Globus pallidus (tissue), 1 donor: ENCODE measurements at regions not wholly inside any gene's neighbourhood (a gene's known extent, or its start where the extent isn't known, plus 50 kb on each side); places are given as distances from the start of the nearest gene placed in this dataset.

Experiments used
- DNase-seq: peaks from one replicate; pipeline ENCODE4 v3.0.0-alpha.2; 2015; ENCODE audit warnings: low spot score

GRCh38 chr5:101932599-101932998 is 363.5 kb downstream of the SLCO4C1 start:
- DNase-seq: no peak

- no peak for DNase-seq
Observed at GRCh38 chr5:101929628-101930027, 366.5 kb downstream of the SLCO4C1 start.

- DNase-seq: no peak
Observed at GRCh38 chr5:101917166-101917565, 378.9 kb downstream of the SLCO4C1 start.

- no peak for DNase-seq
Observed at GRCh38 chr5:101915554-101915953, 380.5 kb downstream of the SLCO4C1 start.

- peak; percentile 3 for DNase-seq
Observed at GRCh38 chr5:101904736-101905135, 391.3 kb downstream of the SLCO4C1 start.

- no peak for DNase-seq
Observed at GRCh38 chr5:101897914-101898313, 398.2 kb downstream of the SLCO4C1 start.

GRCh38 chr5:101894985-101895384 is 401.1 kb downstream of the SLCO4C1 start:
- DNase-seq: no peak

GRCh38 chr5:101878190-101878589 is 417.9 kb downstream of the SLCO4C1 start:
- DNase-seq: no peak

GRCh38 chr5:101877451-101877850 is 418.6 kb downstream of the SLCO4C1 start:
- no peak for DNase-seq

- DNase-seq: no peak
Observed at GRCh38 chr5:101866473-101866872, 429.6 kb downstream of the SLCO4C1 start.

- no peak for DNase-seq
Observed at GRCh38 chr5:101860563-101860962, 435.5 kb downstream of the SLCO4C1 start.

- DNase-seq: no peak
Observed at GRCh38 chr5:101860145-101860544, 435.9 kb downstream of the SLCO4C1 start.

- no peak for DNase-seq
Observed at GRCh38 chr5:101846496-101846895, 449.6 kb downstream of the SLCO4C1 start.

GRCh38 chr5:101843055-101843454 is 453.0 kb downstream of the SLCO4C1 start:
- no peak for DNase-seq

- no peak for DNase-seq
Observed at GRCh38 chr5:101838435-101838834, 457.6 kb downstream of the SLCO4C1 start.

GRCh38 chr5:101829255-101829654 is 466.8 kb downstream of the SLCO4C1 start:
- DNase-seq: no peak

GRCh38 chr5:101811466-101811865 is 484.6 kb downstream of the SLCO4C1 start:
- DNase-seq: no peak

- no peak for DNase-seq
Observed at GRCh38 chr5:101806410-101806809, 489.7 kb downstream of the SLCO4C1 start.

GRCh38 chr5:101796427-101796826 is 499.7 kb downstream of the SLCO4C1 start:
- no peak for DNase-seq

GRCh38 chr5:101788797-101789196 is 507.3 kb downstream of the SLCO4C1 start:
- DNase-seq: no peak

- no peak for DNase-seq
Observed at GRCh38 chr5:101785090-101785489, 511.0 kb downstream of the SLCO4C1 start.

- DNase-seq: no peak
Observed at GRCh38 chr5:101783241-101784013, 512.7 kb downstream of the SLCO4C1 start.

- DNase-seq: no peak
Observed at GRCh38 chr5:101782352-101783103, 513.6 kb downstream of the SLCO4C1 start.
